ENCODE measurements at regions not wholly inside any gene's neighbourhood (a gene's known extent, or its start where the extent isn't known, plus 50 kb on each side); places are given as distances from the start of the nearest gene placed in this dataset.

- no peak for TF ChIP-seq CTCF (conservative IDR thresholded peaks at IDR 0.05; ENCODE audit: low read depth, low read length)
- Histone ChIP-seq H3K4me2 (no peak overlapping the region), H3K4me1 (ENCODE audit: low read depth, poor library complexity, severe bottlenecking) (no peaks in the 10 kb centered on the region), H4K20me1 (ENCODE audit: insufficient read depth) (no peaks in the 10 kb centered on the region), H3K9ac (no peak overlapping the region), H3K27me3 (ENCODE audit: insufficient read depth, low read depth) (no peaks in the 10 kb centered on the region), H3K79me2 (ENCODE audit: insufficient read depth, low read depth) (no peaks in the 10 kb centered on the region), H3K4me3 (IDR thresholded peaks at IDR 0.05; ENCODE audit: insufficient read depth, low read depth, low read length) (no peak overlapping the region), H2AFZ (ENCODE audit: low read depth) (no peak overlapping the region), H3K36me3 (ENCODE audit: insufficient read depth) (no peaks in the 10 kb centered on the region), H3K27ac (no peak overlapping the region)
Measured at GRCh38 chr11:22472306-22472705, 134.1 kb downstream of the SLC17A6 start.

- Histone ChIP-seq H4K20me1 (ENCODE audit: insufficient read depth) (no peaks in the 10 kb centered on the region), H3K36me3 (ENCODE audit: insufficient read depth) (no peaks in the 10 kb centered on the region), H3K4me3 (IDR thresholded peaks at IDR 0.05; ENCODE audit: insufficient read depth, low read depth, low read length) (no peak overlapping the region), H2AFZ (ENCODE audit: low read depth) (no peak overlapping the region), H3K4me2 (no peak overlapping the region), H3K27me3 (ENCODE audit: insufficient read depth, low read depth) (no peaks in the 10 kb centered on the region), H3K4me1 (ENCODE audit: low read depth, poor library complexity, severe bottlenecking) (no peaks in the 10 kb centered on the region), H3K9ac (no peak overlapping the region), H3K79me2 (ENCODE audit: insufficient read depth, low read depth) (no peaks in the 10 kb centered on the region), H3K27ac (no peak overlapping the region)
- TF ChIP-seq CTCF (conservative IDR thresholded peaks at IDR 0.05; ENCODE audit: low read depth, low read length) = no peak
Measured at GRCh38 chr11:22471385-22471784, 133.2 kb downstream of the SLC17A6 start.

GRCh38 chr11:22467741-22468140 is 129.6 kb downstream of the SLC17A6 start:
- H3K27me3 ChIP-seq (ENCODE audit: insufficient read depth, low read depth) = no peaks in the 10 kb centered on the region
- no peak overlapping the region for H3K27ac ChIP-seq
- no peak overlapping the region for H3K9ac ChIP-seq
- H3K4me3 ChIP-seq (IDR thresholded peaks at IDR 0.05; ENCODE audit: insufficient read depth, low read depth, low read length) = no peak overlapping the region
- H3K4me1 ChIP-seq (ENCODE audit: low read depth, poor library complexity, severe bottlenecking) = no peaks in the 10 kb centered on the region
- H3K4me2 ChIP-seq = no peak overlapping the region
- no peaks in the 10 kb centered on the region for H4K20me1 ChIP-seq (ENCODE audit: insufficient read depth)
- H3K36me3 ChIP-seq (ENCODE audit: insufficient read depth) = no peaks in the 10 kb centered on the region
- H3K79me2 ChIP-seq (ENCODE audit: insufficient read depth, low read depth) = no peaks in the 10 kb centered on the region
- H2AFZ ChIP-seq (ENCODE audit: low read depth) = no peak overlapping the region
- TF ChIP-seq CTCF (conservative IDR thresholded peaks at IDR 0.05; ENCODE audit: low read depth, low read length) = no peak

DNA sequence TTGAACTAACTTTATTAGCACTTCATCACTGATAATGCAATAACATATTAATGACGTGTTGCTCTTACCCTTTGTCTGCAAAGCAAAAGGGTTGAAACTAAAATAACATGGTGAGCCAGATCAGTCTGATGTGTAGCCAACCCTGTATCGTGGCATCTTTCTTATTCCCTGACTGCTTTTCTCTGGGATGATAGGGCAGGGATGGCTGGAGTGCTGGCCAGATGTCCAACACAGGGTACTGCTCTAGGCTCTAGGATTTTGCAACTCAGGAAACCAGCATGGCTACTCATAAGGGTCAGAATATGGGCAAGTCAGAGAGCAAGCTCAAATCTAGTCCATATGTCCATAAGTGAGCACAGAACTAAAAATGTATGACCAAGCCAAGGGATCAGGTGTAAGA is 129.1 kb downstream of the SLC17A6 start:
- no peak for TF ChIP-seq CTCF (conservative IDR thresholded peaks at IDR 0.05; ENCODE audit: low read depth, low read length)
- H3K9ac ChIP-seq = no peak overlapping the region
- no peaks in the 10 kb centered on the region for H3K4me1 ChIP-seq (ENCODE audit: low read depth, poor library complexity, severe bottlenecking)
- H2AFZ ChIP-seq (ENCODE audit: low read depth) = no peak overlapping the region
- no peak overlapping the region for H3K4me2 ChIP-seq
- no peak overlapping the region for H3K4me3 ChIP-seq (IDR thresholded peaks at IDR 0.05; ENCODE audit: insufficient read depth, low read depth, low read length)
- H3K36me3 ChIP-seq (ENCODE audit: insufficient read depth) = no peaks in the 10 kb centered on the region
- H3K79me2 ChIP-seq (ENCODE audit: insufficient read depth, low read depth) = no peaks in the 10 kb centered on the region
- H3K27ac ChIP-seq = no peak overlapping the region
- H4K20me1 ChIP-seq (ENCODE audit: insufficient read depth) = no peaks in the 10 kb centered on the region
- H3K27me3 ChIP-seq (ENCODE audit: insufficient read depth, low read depth) = no peaks in the 10 kb centered on the region

DNA sequence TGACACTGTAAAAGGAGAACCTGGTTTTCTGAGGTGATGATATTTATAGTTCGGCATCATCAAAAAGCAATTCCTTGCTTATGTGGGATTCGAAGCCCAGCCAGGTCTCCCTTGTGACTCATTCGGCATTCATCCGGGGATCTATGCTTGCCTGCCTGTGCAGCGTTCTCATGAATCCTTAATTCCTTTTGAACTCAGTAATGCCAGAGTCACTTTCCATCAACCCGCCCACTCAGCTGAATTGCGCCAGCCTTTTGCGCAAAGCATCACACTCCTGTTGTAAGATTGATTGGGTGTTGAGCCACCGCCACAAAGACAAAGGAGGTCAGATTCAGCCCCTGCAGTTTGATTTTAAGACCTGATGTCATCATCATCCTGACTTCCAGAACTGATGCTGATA is 128.6 kb downstream of the SLC17A6 start:
- H3K4me1 ChIP-seq (ENCODE audit: low read depth, poor library complexity, severe bottlenecking) = no peaks in the 10 kb centered on the region
- H3K36me3 ChIP-seq (ENCODE audit: insufficient read depth) = no peaks in the 10 kb centered on the region
- no peak overlapping the region for H3K27ac ChIP-seq
- TF ChIP-seq CTCF (conservative IDR thresholded peaks at IDR 0.05; ENCODE audit: low read depth, low read length) = no peak
- no peaks in the 10 kb centered on the region for H3K27me3 ChIP-seq (ENCODE audit: insufficient read depth, low read depth)
- H3K79me2 ChIP-seq (ENCODE audit: insufficient read depth, low read depth) = no peaks in the 10 kb centered on the region
- no peak overlapping the region for H3K4me3 ChIP-seq (IDR thresholded peaks at IDR 0.05; ENCODE audit: insufficient read depth, low read depth, low read length)
- no peak overlapping the region for H3K9ac ChIP-seq
- no peak overlapping the region for H3K4me2 ChIP-seq
- H2AFZ ChIP-seq (ENCODE audit: low read depth) = no peak overlapping the region
- no peaks in the 10 kb centered on the region for H4K20me1 ChIP-seq (ENCODE audit: insufficient read depth)
